ENCODE measurements at regions not wholly inside any gene's neighbourhood (a gene's known extent, or its start where the extent isn't known, plus 50 kb on each side); places are given as distances from the start of the nearest gene placed in this dataset.

- no peak for TF ChIP-seq CTCF (IDR thresholded peaks at IDR 0.05; ENCODE audit: low read depth, low read length, missing control alignments)
- DNase-seq (ENCODE audit: low read depth): no peak
- no peak overlapping the region for H3K4me3 ChIP-seq (ENCODE audit: low read depth, low read length)
Observed at GRCh38 chr16:82341146-82341669, 171.2 kb upstream of the MPHOSPH6 start.

- no peak overlapping the region for H3K4me3 ChIP-seq (ENCODE audit: low read depth, low read length)
- DNase-seq (ENCODE audit: low read depth): no peak
- TF ChIP-seq CTCF (IDR thresholded peaks at IDR 0.05; ENCODE audit: low read depth, low read length, missing control alignments): no peak
Observed at GRCh38 chr16:82340531-82340930, 170.5 kb upstream of the MPHOSPH6 start.

GRCh38 chr16:82337355-82337754 lies 167.3 kb upstream of the MPHOSPH6 start:
- H3K4me3 ChIP-seq (ENCODE audit: low read depth, low read length): no peak overlapping the region
- no peak for TF ChIP-seq CTCF (IDR thresholded peaks at IDR 0.05; ENCODE audit: low read depth, low read length, missing control alignments)
- DNase-seq (ENCODE audit: low read depth): no peak

- TF ChIP-seq CTCF (IDR thresholded peaks at IDR 0.05; ENCODE audit: low read depth, low read length, missing control alignments): no peak
- no peak for DNase-seq (ENCODE audit: low read depth)
- no peak overlapping the region for H3K4me3 ChIP-seq (ENCODE audit: low read depth, low read length)
Observed at GRCh38 chr16:82331974-82332750, 162.1 kb upstream of the MPHOSPH6 start.

GRCh38 chr16:82331397-82331796 lies 161.4 kb upstream of the MPHOSPH6 start:
- TF ChIP-seq CTCF (IDR thresholded peaks at IDR 0.05; ENCODE audit: low read depth, low read length, missing control alignments): no peak
- no peak overlapping the region for H3K4me3 ChIP-seq (ENCODE audit: low read depth, low read length)
- DNase-seq (ENCODE audit: low read depth): no peak

- no peak for TF ChIP-seq CTCF (IDR thresholded peaks at IDR 0.05; ENCODE audit: low read depth, low read length, missing control alignments)
- H3K4me3 ChIP-seq (ENCODE audit: low read depth, low read length): no peak overlapping the region
- DNase-seq (ENCODE audit: low read depth): no peak
Observed at GRCh38 chr16:82329504-82330192, 159.6 kb upstream of the MPHOSPH6 start.
